ENCODE measurements at regions not wholly inside any gene's neighbourhood (a gene's known extent, or its start where the extent isn't known, plus 50 kb on each side); places are given as distances from the start of the nearest gene placed in this dataset.

DNA sequence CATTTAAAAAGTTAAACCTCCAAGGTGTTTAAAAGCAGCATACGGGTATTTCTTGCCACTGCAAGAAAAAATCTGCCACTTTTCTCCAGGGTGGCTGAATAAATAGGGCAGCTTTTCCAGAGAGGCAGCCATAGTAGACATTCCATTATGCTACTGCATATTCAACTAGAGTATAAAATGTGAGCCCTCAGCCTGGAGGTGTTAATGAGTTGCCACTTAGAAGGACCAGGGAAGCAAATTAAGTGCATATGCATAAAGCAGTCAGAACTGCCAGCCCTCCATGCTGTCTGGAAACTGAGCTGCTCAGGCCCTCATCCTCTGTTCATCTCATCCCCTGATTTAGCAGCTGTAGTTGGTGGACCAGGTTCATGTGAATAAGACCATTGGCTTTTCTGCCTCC, 99.4 kb downstream of the DIRAS3 start:
- H3K27ac ChIP-seq, result no peak overlapping the region
- TF ChIP-seq, protein P1, sequence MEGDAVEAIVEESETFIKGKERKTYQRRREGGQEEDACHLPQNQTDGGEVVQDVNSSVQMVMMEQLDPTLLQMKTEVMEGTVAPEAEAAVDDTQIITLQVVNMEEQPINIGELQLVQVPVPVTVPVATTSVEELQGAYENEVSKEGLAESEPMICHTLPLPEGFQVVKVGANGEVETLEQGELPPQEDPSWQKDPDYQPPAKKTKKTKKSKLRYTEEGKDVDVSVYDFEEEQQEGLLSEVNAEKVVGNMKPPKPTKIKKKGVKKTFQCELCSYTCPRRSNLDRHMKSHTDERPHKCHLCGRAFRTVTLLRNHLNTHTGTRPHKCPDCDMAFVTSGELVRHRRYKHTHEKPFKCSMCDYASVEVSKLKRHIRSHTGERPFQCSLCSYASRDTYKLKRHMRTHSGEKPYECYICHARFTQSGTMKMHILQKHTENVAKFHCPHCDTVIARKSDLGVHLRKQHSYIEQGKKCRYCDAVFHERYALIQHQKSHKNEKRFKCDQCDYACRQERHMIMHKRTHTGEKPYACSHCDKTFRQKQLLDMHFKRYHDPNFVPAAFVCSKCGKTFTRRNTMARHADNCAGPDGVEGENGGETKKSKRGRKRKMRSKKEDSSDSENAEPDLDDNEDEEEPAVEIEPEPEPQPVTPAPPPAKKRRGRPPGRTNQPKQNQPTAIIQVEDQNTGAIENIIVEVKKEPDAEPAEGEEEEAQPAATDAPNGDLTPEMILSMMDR (conservative IDR thresholded peaks at IDR 0.05), result no peak
- TF ChIP-seq ZFX (IDR thresholded peaks at IDR 0.05), result no peak

- no peak overlapping the region for H3K27ac ChIP-seq
- TF ChIP-seq, protein P1 (conservative IDR thresholded peaks at IDR 0.05), result no peak
- no peak for TF ChIP-seq ZFX (IDR thresholded peaks at IDR 0.05)
Observed at GRCh38 chr1:67948151-67949080, 102.0 kb downstream of the DIRAS3 start.

GRCh38 chr1:67947114-67947513, 103.3 kb downstream of the DIRAS3 start:
- H3K27ac ChIP-seq, result no peak overlapping the region
- TF ChIP-seq, protein P1 (conservative IDR thresholded peaks at IDR 0.05), result no peak
- TF ChIP-seq ZFX (IDR thresholded peaks at IDR 0.05), result no peak

DNA sequence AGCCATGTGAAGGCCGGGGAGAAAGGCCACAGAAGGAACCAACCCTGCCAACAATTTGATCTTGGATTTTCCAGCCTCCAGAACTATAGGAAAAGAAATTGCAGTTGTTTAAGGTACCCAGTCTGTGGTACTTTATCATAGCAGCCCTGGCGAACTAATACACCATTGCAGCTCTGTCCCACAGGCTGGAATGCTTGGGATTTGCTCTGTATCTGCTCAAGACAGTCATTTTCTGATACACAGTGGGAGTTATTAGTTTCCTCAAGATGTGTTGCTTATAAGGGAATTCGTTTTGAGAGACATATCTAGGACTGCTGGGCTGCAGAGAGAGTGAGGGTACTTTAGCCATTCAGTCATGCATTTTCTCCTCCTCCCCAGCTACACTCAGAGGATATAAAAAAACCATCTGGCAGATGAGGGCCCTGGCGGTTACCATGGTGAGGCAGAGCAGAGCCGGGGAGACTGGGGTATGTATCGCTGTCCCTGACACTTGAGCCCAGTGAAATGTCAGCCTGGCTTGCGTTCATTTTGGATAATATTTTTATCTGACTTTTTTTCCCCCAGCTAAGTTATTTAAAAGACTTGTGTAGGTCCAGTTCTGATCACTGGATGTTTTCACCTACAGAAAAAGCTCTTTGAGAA, 104.6 kb downstream of the DIRAS3 start:
- no peak for TF ChIP-seq ZFX (IDR thresholded peaks at IDR 0.05)
- TF ChIP-seq, protein P1 (conservative IDR thresholded peaks at IDR 0.05), result no peak
- no peak overlapping the region for H3K27ac ChIP-seq

DNA sequence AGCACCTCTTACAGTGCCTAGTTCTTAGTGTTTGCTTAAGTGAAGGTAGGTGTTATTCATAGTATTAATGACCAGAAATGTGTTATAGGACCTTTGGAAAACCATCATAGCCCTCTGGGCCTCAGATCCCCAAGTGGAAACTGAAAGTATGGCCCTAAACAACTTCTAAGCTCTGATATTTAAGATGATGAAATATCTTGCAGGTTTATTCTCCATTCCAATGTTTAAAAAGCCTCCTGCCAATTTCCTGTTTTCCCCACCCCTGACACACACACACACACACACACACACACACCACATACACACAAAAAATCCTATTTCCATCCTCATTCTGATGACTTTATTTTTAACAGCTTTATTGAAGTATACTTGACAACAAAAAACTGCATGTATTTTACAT, 108.2 kb downstream of the DIRAS3 start:
- no peak overlapping the region for H3K27ac ChIP-seq
- TF ChIP-seq, protein P1 (conservative IDR thresholded peaks at IDR 0.05), result no peak
- no peak for TF ChIP-seq ZFX (IDR thresholded peaks at IDR 0.05)

- TF ChIP-seq, protein P1 (conservative IDR thresholded peaks at IDR 0.05), result no peak
- no peak for TF ChIP-seq ZFX (IDR thresholded peaks at IDR 0.05)
- H3K27ac ChIP-seq, result no peak overlapping the region
Observed at GRCh38 chr1:67941746-67942145, 108.5 kb upstream of the GNG12 start.

- H3K27ac ChIP-seq, result no peak overlapping the region
- TF ChIP-seq, protein P1 (conservative IDR thresholded peaks at IDR 0.05), result no peak
- TF ChIP-seq ZFX (IDR thresholded peaks at IDR 0.05), result no peak
Observed at GRCh38 chr1:67941155-67941554, 107.9 kb upstream of the GNG12 start.
